ENCODE measurements at regions not wholly inside any gene's neighbourhood (a gene's known extent, or its start where the extent isn't known, plus 50 kb on each side); places are given as distances from the start of the nearest gene placed in this dataset.

DNA sequence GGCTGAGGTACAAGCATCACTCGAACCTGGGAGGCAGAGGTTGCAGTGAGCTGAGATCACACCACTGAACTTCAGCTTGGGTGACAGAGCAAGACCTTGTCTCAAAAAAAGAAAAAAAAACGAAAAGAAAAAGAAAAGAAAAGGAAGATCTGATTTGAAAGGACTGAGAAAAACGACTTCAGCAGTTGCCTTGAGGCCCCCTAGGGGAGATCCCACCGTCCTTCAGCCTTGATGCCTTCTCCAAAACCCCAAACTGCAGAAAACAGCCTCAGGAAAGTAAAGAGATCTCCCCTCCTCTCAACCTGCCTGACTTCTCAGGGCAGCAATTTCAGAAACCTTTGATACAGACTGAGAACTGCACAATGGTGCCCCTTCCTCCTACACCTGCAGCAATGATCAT, 50.9 kb upstream of the BCAR3 start:
- Histone ChIP-seq H3K36me3 (ENCODE audit: control insufficient read depth in 3 of 3, insufficient read depth in 2 of 3, low read depth in 1 of 3, low read length in 3 of 3) (no peaks in the 10 kb centered on the region), H3K9me3 (ENCODE audit: control insufficient read depth in 2 of 2, insufficient read depth in 1 of 2, low read depth in 1 of 2, low read length in 1 of 2) (no peaks in the 10 kb centered on the region), H3K27me3 (ENCODE audit: control insufficient read depth in 3 of 3, insufficient read depth in 3 of 3, low read length in 3 of 3) (no peaks in the 10 kb centered on the region), H3K27ac (ENCODE audit: low read depth in 1 of 3, low read length in 2 of 3) (no peak overlapping the region), H3K4me1 (ENCODE audit: control insufficient read depth in 3 of 3, insufficient read depth in 2 of 3, low read depth in 1 of 3, low read length in 2 of 3) (no peaks in the 10 kb centered on the region), H3K4me3 (ENCODE audit: low read depth in 1 of 3, low read length in 3 of 3) (no peak overlapping the region)
- DNase-seq (no peak), FAIRE-seq (no peak)
- 57 to 72% (median 64%) methylated on average over 4 of the region's 4 CpGs for WGBS, 3 donors
